ENCODE measurements at regions not wholly inside any gene's neighbourhood (a gene's known extent, or its start where the extent isn't known, plus 50 kb on each side); places are given as distances from the start of the nearest gene placed in this dataset.

DNA sequence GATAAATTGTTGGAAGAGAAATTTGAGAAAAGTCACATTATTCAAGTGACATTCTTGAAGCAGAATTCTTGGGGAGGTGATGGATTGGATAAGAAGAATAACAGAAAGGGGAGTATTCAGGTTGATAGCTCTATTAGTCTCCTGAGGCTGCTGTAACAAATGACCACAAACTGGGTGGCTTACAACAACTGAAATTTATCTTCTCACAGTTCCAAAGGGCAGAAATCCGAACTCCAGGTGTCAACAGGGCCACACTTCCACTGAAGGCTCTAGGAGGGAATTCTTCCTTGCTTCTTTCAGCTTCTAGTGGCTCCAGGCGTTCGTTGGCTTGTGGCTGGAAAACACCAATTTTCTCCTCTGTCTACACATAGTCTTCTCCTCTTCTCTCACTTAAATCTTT, 99.8 kb downstream of the TES start:
- DNase-seq, result no peak

DNA sequence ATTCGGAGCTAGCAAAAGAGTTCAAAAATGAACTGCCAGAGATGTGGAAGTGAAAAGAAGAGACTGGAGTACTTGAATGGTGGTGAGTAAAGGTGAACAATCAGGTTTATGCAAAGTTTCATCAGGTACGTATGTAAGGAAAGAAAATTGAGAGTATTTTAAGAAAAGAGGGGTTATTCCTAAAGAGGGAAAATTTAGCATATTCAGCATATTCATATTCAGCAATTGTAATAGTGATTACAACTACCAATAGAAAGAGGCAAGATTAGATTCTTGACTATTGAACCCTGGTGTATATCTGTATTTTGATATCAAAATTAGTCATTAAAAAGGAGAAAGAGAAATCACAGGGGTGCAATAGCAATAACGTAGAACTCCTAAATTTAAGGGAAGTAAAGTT, 100.9 kb downstream of the TES start:
- DNase-seq, result no peak

DNA sequence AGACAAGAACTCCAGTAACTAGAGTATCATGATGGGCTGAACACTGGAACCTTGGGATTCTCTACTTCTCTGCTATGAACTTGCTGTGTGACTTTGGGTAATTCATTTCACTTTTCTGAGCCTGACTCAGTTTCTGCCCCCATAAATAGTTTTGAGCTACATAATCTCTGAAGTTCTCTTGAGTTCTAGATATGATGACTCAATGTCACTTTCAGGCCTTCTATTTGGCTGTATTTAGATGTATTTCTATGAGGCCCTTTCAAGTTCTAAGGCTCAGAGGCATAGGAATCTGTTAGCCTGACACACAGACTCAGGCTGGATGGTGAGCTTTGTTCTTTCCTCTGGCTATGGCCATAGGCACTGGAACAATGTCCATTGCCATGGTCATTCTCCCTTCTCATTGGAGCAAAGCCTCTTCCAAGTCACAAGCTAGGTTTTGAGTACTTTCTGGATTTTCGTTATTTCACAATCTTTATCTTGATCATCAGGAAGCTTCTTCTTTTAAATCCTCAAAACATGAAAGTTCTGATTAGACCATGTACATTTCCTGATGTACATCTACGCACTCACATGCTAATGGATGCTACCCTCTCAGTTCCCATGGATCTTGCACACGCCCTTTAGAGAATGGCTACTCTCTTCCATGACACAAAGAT, 101.6 kb downstream of the TES start:
- DNase-seq, result peak; percentile 39

DNA sequence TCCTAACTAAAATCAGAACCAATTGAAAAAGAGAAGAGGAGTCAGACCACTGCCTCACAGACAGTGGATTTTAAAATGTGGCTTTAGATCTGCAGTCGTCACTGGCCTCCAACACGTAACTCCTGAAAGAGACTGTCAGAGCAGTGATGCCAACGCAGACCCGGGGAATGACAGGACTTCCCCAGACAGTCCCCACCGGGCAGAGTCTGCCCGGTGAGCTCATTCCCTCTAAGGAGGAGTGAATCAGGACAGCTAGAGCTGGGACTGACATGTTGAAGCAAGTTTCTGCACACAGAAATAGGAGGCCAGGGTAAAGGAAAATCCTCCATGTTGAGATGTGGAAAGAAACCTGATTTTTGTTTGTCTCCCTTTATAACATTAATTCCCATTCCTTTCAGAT, 105.0 kb downstream of the TES start:
- no peak for DNase-seq

DNA sequence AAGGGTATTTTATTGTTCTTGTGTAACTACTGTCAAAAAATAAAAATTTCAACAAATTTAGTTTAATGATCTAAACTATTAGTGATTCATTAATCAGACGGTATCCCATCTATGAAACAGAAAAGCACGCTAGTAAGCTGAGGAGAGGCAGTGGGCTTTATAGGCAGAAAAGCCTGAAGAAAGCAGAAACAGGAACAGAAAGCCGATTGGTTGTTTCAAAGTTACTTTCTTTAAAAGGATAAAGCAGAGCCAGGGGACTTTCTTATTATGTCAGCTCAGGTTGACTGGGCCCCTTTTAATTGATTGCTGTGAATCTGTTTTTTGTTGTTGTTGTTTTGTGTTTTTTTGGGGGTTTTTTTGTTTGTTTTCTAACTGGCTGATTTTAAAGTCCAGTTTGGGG, 105.5 kb downstream of the TES start:
- DNase-seq, result no peak

DNA sequence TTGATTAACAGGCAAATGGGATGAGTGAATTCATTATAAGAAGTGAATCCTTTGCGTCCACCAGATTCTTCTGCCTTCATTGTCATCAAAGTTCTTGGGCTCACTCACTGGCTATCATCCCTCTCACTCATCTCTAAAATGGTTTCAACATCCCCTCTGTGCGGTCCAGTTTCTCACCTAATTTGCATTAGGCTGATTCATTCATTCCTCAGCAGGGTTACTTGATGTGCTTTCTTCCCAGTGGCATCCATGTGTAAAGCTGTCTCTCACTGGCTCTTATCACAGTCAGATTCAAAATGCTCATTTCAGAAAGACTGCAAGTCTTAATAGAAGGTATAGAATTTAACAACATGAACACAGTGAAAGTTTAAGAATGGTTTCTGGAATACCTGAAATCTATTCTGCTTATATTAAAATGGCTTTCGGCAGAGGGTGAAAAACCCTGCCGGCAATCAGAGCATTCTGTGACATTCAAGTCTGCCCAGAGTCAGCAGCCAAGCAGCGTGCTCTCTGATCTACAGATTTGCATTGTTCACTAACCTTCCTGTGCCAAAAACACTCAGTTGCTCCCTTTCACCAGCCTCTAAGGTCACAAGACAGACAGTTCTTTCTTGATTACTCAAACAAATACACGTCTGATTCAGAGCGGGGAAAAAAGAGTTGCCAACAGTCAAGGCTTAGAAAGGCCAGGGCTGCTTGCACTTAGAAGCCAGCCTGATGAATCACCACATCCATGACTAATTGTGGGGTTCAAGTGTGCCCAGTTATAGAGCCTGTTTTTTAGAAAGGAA, 106.7 kb downstream of the TES start:
- peak; percentile 91 for DNase-seq

DNA sequence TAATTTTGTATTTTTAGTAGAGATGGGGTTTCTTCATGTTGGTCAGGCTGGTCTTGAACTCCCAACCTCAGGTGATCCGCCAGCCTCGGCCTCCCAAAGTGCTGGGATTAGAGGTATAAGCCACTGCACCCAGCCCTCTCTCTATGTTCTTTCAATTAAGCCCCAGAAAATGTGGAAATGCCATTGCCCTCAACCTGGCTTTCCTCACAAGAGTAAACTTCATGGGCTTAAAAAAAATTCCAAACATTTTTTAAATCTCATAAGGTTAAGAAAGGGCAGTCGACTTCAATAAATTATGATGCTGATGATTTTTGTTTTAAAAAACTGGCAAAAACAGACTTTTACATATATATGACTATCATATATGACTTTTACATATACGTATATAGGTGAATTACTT, 107.6 kb downstream of the TES start:
- DNase-seq, result no peak

DNA sequence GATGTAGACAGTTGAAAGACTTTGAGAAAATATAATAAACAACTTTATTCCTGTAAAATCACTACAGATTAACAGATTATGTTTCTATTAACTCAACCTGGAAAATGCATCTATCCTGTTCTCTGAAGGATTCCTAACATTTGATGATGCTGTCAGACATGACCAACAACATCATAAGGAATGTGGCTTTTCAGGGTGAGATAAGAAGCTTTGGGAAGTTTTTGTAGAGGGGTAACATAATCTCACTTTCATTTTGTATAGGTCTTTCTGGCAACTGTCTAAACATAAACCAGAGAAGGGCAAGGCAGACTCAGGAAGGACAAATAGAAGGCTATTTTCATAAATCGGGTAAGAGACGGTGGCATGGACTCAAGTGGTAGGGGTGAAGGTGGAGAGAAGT, 112.2 kb downstream of the TES start:
- no peak for DNase-seq

DNA sequence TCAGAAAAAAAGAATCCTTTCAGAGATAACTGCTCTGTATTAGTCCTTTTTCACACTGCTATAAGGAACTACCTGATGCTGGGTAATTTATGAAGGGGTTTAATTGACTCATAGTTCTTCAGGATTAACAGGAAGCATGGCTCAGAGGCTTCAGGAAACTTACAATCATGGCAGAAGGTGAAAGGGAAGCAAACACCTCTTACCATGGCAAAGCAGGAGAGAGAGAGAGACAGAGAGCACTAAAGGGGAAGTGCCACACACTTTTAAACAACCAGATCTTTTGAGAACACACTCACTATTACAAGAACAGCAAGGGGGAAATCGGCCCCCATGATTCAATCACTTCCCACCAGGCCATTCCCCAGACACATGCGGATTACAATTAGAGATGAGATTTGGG, 114.2 kb downstream of the TES start:
- no peak for DNase-seq

DNA sequence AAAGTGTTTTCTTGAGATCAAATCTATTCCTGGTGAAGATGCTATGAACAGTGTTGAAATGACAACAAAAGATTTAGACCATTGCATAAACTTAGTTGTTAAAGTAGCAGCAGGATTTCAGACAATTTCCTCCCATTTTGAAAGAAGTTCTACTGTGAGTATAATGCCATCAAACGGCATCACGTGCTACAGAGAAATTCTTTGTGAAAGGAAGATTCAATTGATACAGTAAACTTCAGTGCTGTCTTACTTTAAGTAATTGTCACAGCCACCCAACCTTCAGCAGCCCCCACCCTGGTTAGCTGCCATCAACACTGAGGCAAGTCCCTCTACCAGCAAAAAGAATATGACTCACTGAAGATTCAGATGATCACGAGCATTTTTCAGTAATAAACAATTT, 115.2 kb downstream of the TES start:
- no peak for DNase-seq

DNA sequence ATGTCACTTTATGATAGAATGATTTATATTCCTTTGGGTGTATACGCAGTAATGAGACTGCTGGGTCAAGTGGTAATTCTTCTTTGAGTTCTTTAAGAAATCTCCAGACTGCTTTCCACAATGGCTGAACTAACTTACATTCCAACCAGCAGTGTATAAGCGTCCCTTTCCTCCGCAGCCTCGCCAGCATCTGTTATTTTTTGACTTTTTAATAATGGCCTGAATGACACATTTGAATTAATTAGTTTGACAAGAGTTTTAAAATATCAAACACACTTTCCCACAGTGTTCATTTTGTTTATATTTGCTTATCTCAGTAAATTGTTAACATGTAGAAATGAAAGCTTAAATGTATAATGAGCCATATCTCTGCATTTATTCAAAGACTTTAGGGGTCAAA, 116.8 kb downstream of the TES start:
- DNase-seq, result no peak

DNA sequence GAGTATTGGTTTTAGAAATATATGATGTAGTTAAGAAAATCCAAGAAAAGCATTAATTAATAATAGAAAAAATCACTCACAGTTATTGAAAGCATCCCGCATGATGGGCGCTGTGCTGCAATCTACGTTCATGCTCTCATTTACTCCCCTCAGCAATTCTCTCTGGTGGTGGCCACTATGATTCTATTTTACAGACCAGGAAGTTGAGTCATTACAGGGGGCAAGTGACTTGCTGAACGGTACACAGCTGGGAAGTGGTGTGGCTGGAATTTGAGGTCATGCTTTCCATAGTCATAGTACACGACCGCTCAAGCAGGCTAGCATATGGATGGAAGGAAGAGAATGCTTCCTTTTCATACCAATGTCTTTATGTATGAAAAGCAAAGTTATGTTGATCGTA, 117.4 kb downstream of the TES start:
- no peak for DNase-seq

DNA sequence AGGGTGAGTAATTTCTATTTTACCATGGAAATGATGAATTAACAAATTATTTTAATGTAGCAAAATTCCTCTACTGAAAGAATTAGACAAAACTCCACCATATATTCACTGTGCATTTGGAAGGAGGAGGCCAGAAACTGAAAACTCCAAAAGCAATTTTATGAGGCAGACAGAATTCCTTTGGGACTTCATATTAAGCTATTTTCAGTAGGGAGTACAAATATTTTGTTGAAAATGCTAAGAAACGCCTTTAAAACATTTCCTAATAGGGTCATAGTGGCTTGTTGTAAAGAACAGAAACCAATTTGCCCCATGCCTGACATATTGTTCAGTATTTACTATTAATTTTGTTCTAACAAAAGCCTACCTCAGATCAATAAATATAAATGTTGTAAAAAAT, 117.8 kb downstream of the TES start:
- no peak for DNase-seq

DNA sequence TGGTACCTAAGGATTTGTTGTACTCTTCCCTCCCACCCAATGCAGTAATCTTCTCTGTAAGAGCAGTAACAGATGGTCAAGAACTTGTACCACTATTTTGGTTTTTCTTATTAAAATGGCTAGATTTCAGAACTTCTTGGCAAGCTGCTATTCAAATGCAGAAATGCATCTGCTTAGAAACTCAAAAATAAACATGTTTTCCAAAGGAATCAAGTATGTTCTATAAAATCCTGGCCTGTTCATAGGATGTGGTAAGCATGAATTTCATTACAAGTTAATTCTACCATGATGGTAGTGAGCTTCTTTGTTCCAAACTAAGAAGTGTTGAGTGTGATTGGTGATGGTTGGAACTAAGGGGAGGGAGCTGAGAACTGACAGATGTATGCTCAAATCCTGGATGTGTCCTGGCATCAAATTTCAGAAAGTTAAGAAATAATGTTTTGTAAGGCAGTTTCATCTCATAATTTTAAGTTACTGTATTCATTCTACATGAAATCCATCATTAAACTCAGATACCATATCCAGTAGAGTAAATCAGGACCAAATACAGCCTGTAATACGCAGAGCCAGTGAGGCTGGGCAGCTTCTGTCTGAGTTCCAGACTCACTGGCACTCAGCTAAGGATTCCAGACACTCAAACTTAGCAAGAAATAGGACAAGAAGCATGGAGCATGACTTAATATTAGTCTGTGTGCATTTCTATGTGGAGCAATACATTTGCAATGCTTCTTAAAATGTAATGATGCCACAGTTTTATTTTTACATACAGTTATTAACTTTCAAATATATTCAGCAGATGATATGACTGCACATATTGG, 119.6 kb downstream of the TES start:
- no peak for DNase-seq

DNA sequence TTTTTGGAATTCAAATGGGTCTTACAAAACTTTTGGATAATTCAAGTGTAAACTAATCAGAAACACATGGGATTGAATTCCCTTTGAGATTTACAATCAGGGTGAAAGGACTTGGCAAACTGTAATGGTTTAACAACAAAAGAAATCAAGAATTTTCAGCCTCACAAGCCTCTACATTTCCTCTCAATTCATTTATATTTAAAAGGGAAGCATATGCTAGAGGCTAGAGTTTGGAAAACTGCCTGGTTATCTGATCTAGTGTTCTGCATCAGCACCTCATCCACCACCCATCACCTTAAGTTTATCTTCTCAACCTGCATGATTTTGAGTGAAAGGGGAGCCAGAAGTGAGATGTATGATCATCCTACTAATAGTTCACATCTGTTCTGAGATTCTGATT, 120.7 kb downstream of the TES start:
- no peak for DNase-seq

DNA sequence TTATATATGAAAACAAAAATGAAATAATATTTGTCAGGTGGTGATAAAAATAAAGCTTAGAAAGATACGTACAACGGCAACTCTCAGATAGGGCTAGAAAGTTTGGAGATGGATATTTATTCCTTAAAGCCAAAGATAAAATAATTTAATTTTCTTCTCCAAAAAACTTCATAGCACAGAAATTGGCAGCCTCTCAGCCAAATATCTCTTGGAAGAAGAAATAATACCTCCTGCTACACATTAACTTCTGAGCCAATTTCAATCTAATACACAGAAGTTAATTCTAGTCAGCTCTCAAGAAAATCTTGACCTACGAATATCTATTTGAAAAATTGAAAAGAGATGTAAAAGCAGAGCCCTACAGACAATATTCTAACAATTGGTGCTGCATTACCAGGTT, 122.4 kb downstream of the TES start:
- no peak for DNase-seq

DNA sequence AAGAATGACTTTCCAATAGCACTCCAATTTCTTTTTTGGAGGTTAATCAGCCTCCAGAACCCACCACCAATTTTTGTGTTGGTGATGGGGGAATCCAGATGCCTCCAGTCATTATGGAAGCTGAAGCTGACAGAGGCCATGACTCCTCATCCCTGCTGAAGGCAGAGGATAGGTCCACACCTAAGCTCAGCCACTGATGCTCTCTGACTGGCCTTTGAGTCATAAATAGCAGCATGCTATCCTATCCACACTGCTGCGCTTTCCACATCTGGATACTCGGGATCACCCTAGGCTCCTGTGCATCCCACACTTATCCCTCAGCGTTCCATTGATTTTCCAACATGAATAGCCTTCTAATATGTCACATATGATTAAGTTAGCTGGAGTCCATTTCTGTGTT, 124.2 kb downstream of the TES start:
- DNase-seq, result no peak

DNA sequence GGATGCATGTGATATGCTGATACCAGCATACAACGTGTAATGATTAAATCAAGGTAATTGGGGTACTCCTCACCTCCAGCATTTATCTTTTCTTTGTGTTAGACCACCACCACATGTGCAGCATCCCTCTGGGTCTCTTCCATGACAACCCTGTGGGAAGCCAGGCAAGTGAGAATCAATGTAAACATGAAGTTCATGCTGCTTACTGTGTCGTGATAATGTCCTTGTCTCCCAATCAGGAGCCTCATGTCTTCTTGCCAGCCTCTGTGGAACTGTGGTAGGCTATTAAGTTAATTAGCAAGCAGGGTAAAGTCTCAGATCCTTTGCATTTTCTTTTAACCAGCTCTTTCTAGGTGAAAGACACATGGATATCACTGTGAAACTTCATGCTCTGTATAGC, 126.7 kb downstream of the TES start:
- no peak for DNase-seq

DNA sequence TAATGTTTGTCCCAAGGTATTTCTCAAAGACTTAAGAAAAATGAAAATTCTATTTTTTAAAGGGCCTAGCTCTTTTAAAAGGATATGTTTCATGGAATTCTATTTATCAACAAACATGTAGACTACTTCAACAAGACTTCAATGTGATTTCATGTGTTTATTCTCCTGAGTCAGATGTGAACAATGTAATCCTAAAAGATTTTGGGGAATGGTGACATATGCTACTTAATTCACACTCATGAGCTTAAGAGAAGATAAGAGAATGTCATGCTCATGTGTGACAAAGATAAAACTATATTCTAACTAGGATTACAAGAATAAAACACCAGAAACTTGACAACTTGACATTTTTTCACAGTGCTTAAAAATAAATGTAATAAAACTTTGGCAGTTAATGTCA, 127.5 kb downstream of the TES start:
- no peak for DNase-seq

DNA sequence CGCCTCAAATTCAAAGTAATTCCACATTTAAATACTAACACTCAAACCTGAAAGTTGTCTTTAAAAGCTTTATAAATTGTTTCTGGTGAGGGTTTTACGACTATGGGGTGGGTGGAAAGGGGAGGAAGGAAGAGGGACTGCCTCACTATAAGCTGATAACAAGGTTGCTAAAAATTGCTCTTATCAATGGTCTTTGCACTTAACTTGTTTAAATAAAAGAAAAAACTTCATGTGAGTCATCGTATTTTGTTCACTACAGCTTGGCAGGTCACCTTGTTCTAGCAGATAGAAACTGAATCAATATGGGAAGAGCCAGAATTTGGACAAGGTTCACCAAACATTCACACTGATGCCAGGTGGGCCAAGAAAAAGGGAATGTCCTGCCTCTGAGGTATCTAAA, 129.2 kb downstream of the TES start:
- DNase-seq, result no peak

DNA sequence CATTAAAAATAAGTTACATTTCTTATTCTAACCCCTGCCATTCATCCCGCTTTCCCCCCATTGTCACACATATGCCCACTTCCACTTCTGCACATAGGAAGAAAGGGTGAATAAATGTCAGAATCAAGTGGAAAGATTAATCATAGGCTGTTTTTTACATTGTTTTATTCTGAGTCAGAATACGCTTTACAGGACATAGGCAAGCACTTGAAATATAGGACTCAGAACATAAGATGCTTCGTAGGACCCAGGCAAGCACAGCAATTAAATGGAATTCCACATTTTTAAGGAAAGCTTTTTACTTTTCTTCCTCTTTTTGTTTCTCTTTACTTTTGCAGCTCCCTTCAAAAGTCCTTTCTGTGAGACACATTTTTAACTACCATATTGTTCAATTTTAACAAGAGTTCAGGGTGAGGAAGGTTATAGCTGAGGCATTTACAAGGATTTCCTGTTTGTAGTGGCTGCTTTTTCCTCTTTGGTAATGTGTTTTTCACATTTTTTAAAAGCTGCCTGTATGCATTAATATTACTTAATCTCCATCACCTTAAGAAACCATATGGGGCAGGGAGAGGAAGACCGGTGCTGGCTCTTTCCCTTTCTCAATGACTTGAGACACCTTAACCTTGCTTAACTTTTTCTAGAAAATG, 130.0 kb downstream of the TES start:
- no peak for DNase-seq

DNA sequence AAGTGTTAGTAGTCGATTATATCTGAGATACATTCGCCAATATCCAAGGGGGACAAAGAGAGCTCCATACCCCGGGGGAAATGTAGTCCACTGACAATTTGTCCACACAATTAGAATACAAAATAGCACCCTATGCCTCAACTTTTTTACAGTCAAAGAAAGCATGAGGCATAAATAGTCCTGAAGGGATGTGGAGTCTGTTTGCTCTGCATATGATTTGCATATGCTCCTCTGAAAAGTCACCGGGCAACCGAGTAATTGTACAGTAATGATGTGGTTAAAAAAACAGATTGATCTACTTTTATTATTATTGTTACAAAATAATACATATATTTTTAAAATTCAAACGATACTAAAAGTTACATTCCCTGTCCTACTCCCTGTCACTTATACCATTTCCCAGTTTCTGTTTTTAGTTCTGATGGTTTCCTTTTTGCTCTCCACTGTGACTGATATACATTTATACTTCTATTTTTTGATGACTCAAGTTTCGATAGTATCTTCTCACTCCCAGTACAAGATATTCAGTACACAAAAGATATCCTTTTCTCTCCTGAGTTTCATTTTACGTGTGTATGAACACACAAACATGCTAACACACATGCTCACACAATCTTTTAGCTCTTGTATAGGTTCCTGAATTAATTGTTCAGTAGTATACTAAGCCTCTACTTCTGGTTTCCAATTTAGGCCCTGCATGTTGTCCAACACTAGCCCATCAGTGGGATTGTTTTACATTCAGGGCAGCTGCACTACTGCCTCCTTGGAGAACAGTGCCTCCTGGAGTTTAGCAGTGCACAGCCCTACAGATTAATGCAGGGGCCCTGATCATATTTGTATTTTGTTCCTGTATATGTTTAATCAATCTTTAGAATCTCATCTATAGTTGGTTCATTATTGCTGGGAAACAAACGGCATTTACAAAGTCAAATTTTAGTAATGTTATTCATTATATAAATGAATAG, 130.9 kb downstream of the TES start:
- no peak for DNase-seq

Data from activated CD4-positive, alpha-beta T cell treated with anti-CD3 and anti-CD28 coated beads, Interleukin-2, Interleukin-6, amounts not matched to agents 100 ng/mL and 50 ng/mL, durations not matched to agents 16 hours and 8 hours (primary cell).